GM12878 (cell line): ENCODE measurements at regions not wholly inside any gene's neighbourhood (a gene's known extent, or its start where the extent isn't known, plus 50 kb on each side); places are given as distances from the start of the nearest gene placed in this dataset.
A peak's percentile ranks its signal among the peaks of the same experiment; 100 is the strongest.

Experiments
- ATAC-seq: fragments of 200-7000 bp; cut with Tn5 transposase; 3 replicates; pipeline ENCODE4 v1.9.1; 2020; ENCODE audit warnings: mild to moderate bottlenecking, moderate library complexity
- BruUV-seq: library from RNA; stranded (reverse); fragments of 400-500 nt; replicated peaks from 2 replicates; lab custom pipeline; 2021; lab: Mats Ljungman, UMichigan
- CTCF ChIA-PET: fragments of 300-600 bp; sonication (Branson Sonifier 250); formaldehyde crosslinking; extraction: SDS; loops from one replicate; lab custom pipeline; 2021; ENCODE audit warnings: inconsistent platforms; lab: Yijun Ruan, JAX
- POLR2A ChIA-PET: fragments of 350-600 bp; formaldehyde crosslinking; extraction: SDS; loops from one replicate; lab custom pipeline; 2021; ENCODE audit warnings: inconsistent platforms; lab: Charles Lee
- RAD21 ChIA-PET: fragments of 300-600 bp; sonication (Branson Sonifier 250); formaldehyde crosslinking; loops from one replicate; lab custom pipeline; 2023; ENCODE audit warnings: antibody characterized with exemption; ENCODE audit not compliant: unreplicated experiment; lab: Charles Lee
- SMC1A ChIA-PET: fragments of 300-600 bp; sonication (Branson Sonifier 250); formaldehyde crosslinking; loops from one replicate; lab custom pipeline; 2023; ENCODE audit not compliant: unreplicated experiment, uncharacterized antibody; lab: Charles Lee
- DNase-seq: peaks from one replicate; pipeline ENCODE4 v3.0.0-alpha.2; 2011; ENCODE audit warnings: low read depth, low spot score
- FAIRE-seq: peaks from 3 replicates; lab custom pipeline; 2011; peaks lifted over from hg19 to GRCh38; lab: Jason Lieb, UNC
- H2AFZ ChIP-seq: 2 replicates; pipeline ENCODE4 v1.6.0; 2011; ENCODE audit warnings: low read depth, low read length, control low read depth; ENCODE audit not compliant: control insufficient read depth
- H3K27ac ChIP-seq: 2 replicates; pipeline ENCODE4 v1.5.1; 2011; ENCODE audit warnings: control low read depth; ENCODE audit not compliant: control insufficient read depth, insufficient read depth
- H3K27me3 ChIP-seq, 2 experiments: replicated peaks in 1 of 2; 2 replicates each; pipeline versions ENCODE4 v1.6.0 to v1.6.1; 2011; ENCODE audit warnings: low read length in 1 of 2; ENCODE audit not compliant: control insufficient read depth in 2 of 2, insufficient read depth in 2 of 2
- H3K36me3 ChIP-seq, 2 experiments: 2 replicates each; pipeline ENCODE4 v1.5.1; 2011; ENCODE audit warnings: low read length in 1 of 2; ENCODE audit not compliant: control insufficient read depth in 2 of 2, insufficient read depth in 2 of 2
- H3K4me1 ChIP-seq: 2 replicates; pipeline ENCODE4 v1.6.1; 2011; ENCODE audit warnings: mild to moderate bottlenecking, low read length, moderate library complexity, mixed read lengths; ENCODE audit not compliant: control insufficient read depth, insufficient read depth
- H3K4me2 ChIP-seq: 2 replicates; pipeline ENCODE4 v1.6.0; 2011; ENCODE audit warnings: control low read depth; ENCODE audit not compliant: control insufficient read depth, insufficient read depth
- H3K4me3 ChIP-seq: fragments of 200-600 bp; sonication (generic); 2 replicates; pipeline ENCODE4 v1.5.1; 2016
- H3K79me2 ChIP-seq: 2 replicates; pipeline ENCODE4 v1.6.0; 2011; ENCODE audit warnings: low read length; ENCODE audit not compliant: control insufficient read depth, insufficient read depth
- H3K9ac ChIP-seq: 2 replicates; pipeline ENCODE4 v1.8.0; 2011; ENCODE audit warnings: low read length, control low read depth, mixed read lengths; ENCODE audit not compliant: control insufficient read depth, insufficient read depth
- H3K9me3 ChIP-seq: replicated peaks from 3 replicates; pipeline ENCODE4 v1.5.1; 2011; ENCODE audit warnings: mild to moderate bottlenecking, low read length; ENCODE audit not compliant: control insufficient read depth, insufficient read depth
- H4K20me1 ChIP-seq: 2 replicates; pipeline ENCODE4 v1.6.0; 2011; ENCODE audit not compliant: control insufficient read depth, insufficient read depth
- E2F8 ChIP-seq: fragments of 450-650 bp; IDR thresholded peaks from 2 replicates; pipeline ENCODE4 v1.6.1; 2018; ENCODE audit warnings: mild to moderate bottlenecking, low read depth, moderate library complexity; ENCODE audit not compliant: partially characterized antibody
- GATAD2B ChIP-seq: fragments of 450-650 bp; conservative IDR thresholded peaks from 2 replicates; pipeline ENCODE4 v1.6.1; 2017; ENCODE audit warnings: low read depth, mild to moderate bottlenecking, moderate library complexity
- HCFC1 ChIP-seq: fragments of 150-350 bp; IDR thresholded peaks from 2 replicates; pipeline ENCODE4 v1.6.1; 2014; ENCODE audit warnings: low read length
- MXI1 ChIP-seq: fragments of 150-350 bp; IDR thresholded peaks from 2 replicates; pipeline ENCODE4 v1.6.1; 2011; ENCODE audit warnings: low read depth, mild to moderate bottlenecking, inconsistent platforms, low read length, improper control_type of control experiment
- MYB ChIP-seq: fragments of 150-350 bp; IDR thresholded peaks from 2 replicates; pipeline ENCODE4 v1.6.1; 2014; ENCODE audit warnings: mild to moderate bottlenecking, low read depth, low read length, borderline replicate concordance
- NFYB ChIP-seq: IDR thresholded peaks from 2 replicates; pipeline ENCODE4 v1.6.1; 2011; ENCODE audit warnings: low read depth, mild to moderate bottlenecking, low read length, improper control_type of control experiment, moderate library complexity; ENCODE audit not compliant: insufficient read depth
- RELB ChIP-seq: fragments of 450-650 bp; IDR thresholded peaks from 2 replicates; pipeline ENCODE4 v1.6.1; 2017; ENCODE audit warnings: low read depth, mild to moderate bottlenecking, moderate library complexity
- TBL1XR1 ChIP-seq: IDR thresholded peaks from 2 replicates; pipeline ENCODE4 v1.6.1; 2012; ENCODE audit warnings: low read depth, low read length, improper control_type of control experiment
- ZNF384 ChIP-seq: IDR thresholded peaks from 2 replicates; pipeline ENCODE4 v1.6.1; 2012; ENCODE audit warnings: low read depth, mild to moderate bottlenecking, low read length, improper control_type of control experiment, borderline replicate concordance
- WGBS: methylation state at CpG from one replicate; pipeline ENCODE4 v1.1.6; 2016; ENCODE audit warnings: low lambda C conversion rate; ENCODE audit not compliant: insufficient replicate concordance, insufficient coverage; ENCODE audit errors: missing lambda C conversion rate; 5-methylcytosine and 5-hydroxymethylcytosine counted together
- in situ Hi-C: fragments of 300-500 bp; cut with MboI; formaldehyde crosslinking; loops from 9 replicates; pipeline ENCODE4 v1.14.3; 2018; ENCODE audit warnings: mixed read lengths
- intact Hi-C: fragments of 100-400 bp; cut with micrococcal nuclease; formaldehyde crosslinking; loops from one replicate; pipeline ENCODE4 v1.14.2; 2022; ENCODE audit not compliant: unreplicated experiment

DNA sequence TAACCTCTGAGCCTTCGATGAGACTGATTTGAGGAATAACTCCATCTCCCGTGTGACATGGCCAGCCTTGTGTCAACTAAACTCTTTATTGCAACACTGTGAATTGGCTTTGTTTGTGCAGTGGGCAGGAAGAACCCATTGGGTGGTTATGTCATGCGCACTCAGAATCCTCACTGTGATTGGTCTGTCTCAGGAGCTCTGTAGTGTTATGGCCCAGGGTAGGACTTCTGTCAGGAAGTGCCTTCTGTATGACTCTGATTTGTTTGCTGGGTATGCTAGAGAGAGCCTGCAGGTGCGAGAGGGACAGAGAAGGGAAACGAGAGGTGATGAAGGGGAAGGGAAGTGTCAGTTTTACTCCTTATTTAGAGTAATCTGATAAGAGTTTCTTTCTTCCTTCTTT lies 71.5 kb upstream of the DCD start:
- Histone ChIP-seq H3K9ac (no peak overlapping the region), H3K36me3 (no peaks in the 10 kb centered on the region), H3K27me3 (peaks cover 0 to 1% of the 10 kb centered on the region in 2 experiments; a peak in 1 of 4 replicates), H3K4me1 (no peaks in the 10 kb centered on the region), H3K79me2 (no peaks in the 10 kb centered on the region), H4K20me1 (no peaks in the 10 kb centered on the region), H3K4me3 (no peak overlapping the region), H3K27ac (no peak overlapping the region), H3K4me2 (no peak overlapping the region), H3K9me3 (no peaks in the 10 kb centered on the region), H2AFZ (no peak overlapping the region)
- DNase-seq, result no peak
- CTCF ChIA-PET, result interaction anchor here (0.6 to 1.2 kb wide), 4 partner anchors 239 to 963 kb away, joined by 3 to 6 read pairs (median 4); no protein-coding TSS in a partner anchor
- no peak for FAIRE-seq
- intact Hi-C loops, result no loop called here
- TF ChIP-seq NFYB (0 out of 2 replicates have a peak, but pooled peaks have one; percentile 34), RELB (no peak)
- RAD21 ChIA-PET, result interaction anchor here (1.3 kb wide), 1 partner anchor 352 kb away, joined by 3 read pairs; no protein-coding TSS in a partner anchor
- ATAC-seq, result no peak
- in situ Hi-C loops, result no loop called here
- 27% methylated on average over 5 of the region's 5 CpGs for WGBS
- POLR2A ChIA-PET, result no interaction called here
- no TSS peak for BruUV-seq
- SMC1A ChIA-PET, result interaction anchor here (1.0 kb wide), 1 partner anchor 11 kb away, joined by 3 read pairs; no protein-coding TSS in a partner anchor

GRCh38 chr12:54716261-54716660 lies 68.1 kb upstream of the DCD start:
- H3K4me1 ChIP-seq, result no peaks in the 10 kb centered on the region
- POLR2A ChIA-PET, result no interaction called here
- TF ChIP-seq GATAD2B (no peak), E2F8 (no peak), ZNF384 (no peak), TBL1XR1 (no peak), MXI1 (no peak), MYB (no peak), HCFC1 (no peak)

More at GRCh38 chr12:54716261-54716660, 68.1 kb upstream of the DCD start:
- H4K20me1 ChIP-seq, result no peaks in the 10 kb centered on the region
- in situ Hi-C loops (no loop called here), intact Hi-C loops (no loop called here)
- no peaks in the 10 kb centered on the region for H3K79me2 ChIP-seq
- no peak for DNase-seq
- H2AFZ ChIP-seq, result no peak overlapping the region
- no peaks in the 10 kb centered on the region for H3K36me3 ChIP-seq
- H3K27ac ChIP-seq, result no peak overlapping the region
- H3K9me3 ChIP-seq, result no peaks in the 10 kb centered on the region
- ChIA-PET CTCF (no interaction called here), SMC1A (no interaction called here), RAD21 (no interaction called here)
- no peak overlapping the region for H3K4me2 ChIP-seq
- H3K27me3 ChIP-seq, result peaks cover 0 to 1% of the 10 kb centered on the region in 2 experiments; a peak in 1 of 4 replicates
- H3K4me3 ChIP-seq, result no peak overlapping the region
- WGBS, result 2% methylated on average over 2 of the region's 2 CpGs
- no peak overlapping the region for H3K9ac ChIP-seq
- no TSS peak for BruUV-seq
- FAIRE-seq, result no peak
- no peak for ATAC-seq
